ENCODE measurements at regions not wholly inside any gene's neighbourhood (a gene's known extent, or its start where the extent isn't known, plus 50 kb on each side); places are given as distances from the start of the nearest gene placed in this dataset.

GRCh38 chr4:81715757-81716156 lies 244.1 kb upstream of the RASGEF1B start:
- TF ChIP-seq POLR2A (IDR thresholded peaks at IDR 0.05; ENCODE audit: low read depth, low read length) (no peak), POLR2AphosphoS5 (IDR thresholded peaks at IDR 0.05; ENCODE audit: low read depth, low read length) (no peak), TAF1 (IDR thresholded peaks at IDR 0.05; ENCODE audit: borderline replicate concordance, low read depth, low read length) (no peak)
